Fibroblast of pulmonary artery (primary cell): ENCODE measurements at regions not wholly inside any gene's neighbourhood (a gene's known extent, or its start where the extent isn't known, plus 50 kb on each side); places are given as distances from the start of the nearest gene placed in this dataset.
A peak's percentile ranks its signal among the peaks of the same experiment; 100 is the strongest.

Experiments
- DNase-seq: peaks from one replicate; pipeline ENCODE4 v3.0.0-alpha.2; 2010; ENCODE audit warnings: low read depth
- H3K4me3 ChIP-seq: replicated peaks from 2 replicates; pipeline ENCODE4 v1.5.1; 2011; ENCODE audit warnings: low read depth, mild to moderate bottlenecking, control low read depth, low read length, moderate library complexity
- TF ChIP-seq, protein P1 (sequence below): IDR thresholded peaks from 2 replicates; pipeline ENCODE4 v1.5.1; 2011; ENCODE audit warnings: mild to moderate bottlenecking, control low read depth, low read length, inconsistent platforms; ENCODE audit errors: missing control alignments

DNA sequence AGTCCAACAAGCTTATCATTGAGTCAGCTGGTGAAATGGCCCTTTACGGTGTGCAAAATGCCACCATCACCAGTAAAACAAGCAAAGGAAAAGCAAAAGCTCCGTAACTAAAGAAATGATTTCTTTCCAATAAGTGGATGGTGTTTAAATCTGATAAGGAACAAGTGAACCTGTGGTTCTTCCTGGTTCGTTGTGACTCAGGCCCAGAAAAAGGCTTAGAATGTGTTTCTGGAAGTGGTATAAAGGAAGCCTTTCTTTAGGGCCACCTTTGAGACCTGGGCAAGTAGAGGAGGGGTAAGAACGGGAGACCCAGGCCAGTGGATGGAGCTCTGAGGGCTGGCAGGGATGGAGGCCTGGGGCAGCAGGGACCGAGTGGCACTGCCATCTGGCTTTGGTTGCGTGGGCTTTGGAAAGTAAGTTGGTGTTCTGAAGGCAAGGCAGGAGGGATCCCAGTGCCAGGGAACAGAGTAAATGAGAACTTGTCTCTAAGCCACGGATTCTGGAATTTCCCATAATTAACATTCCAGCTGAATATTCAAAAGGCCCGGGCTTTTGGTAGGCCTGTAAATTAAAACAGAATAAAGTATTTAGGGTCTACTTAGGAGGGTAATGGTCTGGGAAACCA lies 87.9 kb upstream of the LMO4 start:
- H3K4me3 ChIP-seq = no peak overlapping the region
- TF ChIP-seq, protein P1, sequence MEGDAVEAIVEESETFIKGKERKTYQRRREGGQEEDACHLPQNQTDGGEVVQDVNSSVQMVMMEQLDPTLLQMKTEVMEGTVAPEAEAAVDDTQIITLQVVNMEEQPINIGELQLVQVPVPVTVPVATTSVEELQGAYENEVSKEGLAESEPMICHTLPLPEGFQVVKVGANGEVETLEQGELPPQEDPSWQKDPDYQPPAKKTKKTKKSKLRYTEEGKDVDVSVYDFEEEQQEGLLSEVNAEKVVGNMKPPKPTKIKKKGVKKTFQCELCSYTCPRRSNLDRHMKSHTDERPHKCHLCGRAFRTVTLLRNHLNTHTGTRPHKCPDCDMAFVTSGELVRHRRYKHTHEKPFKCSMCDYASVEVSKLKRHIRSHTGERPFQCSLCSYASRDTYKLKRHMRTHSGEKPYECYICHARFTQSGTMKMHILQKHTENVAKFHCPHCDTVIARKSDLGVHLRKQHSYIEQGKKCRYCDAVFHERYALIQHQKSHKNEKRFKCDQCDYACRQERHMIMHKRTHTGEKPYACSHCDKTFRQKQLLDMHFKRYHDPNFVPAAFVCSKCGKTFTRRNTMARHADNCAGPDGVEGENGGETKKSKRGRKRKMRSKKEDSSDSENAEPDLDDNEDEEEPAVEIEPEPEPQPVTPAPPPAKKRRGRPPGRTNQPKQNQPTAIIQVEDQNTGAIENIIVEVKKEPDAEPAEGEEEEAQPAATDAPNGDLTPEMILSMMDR = no peak
- DNase-seq = no peak

DNA sequence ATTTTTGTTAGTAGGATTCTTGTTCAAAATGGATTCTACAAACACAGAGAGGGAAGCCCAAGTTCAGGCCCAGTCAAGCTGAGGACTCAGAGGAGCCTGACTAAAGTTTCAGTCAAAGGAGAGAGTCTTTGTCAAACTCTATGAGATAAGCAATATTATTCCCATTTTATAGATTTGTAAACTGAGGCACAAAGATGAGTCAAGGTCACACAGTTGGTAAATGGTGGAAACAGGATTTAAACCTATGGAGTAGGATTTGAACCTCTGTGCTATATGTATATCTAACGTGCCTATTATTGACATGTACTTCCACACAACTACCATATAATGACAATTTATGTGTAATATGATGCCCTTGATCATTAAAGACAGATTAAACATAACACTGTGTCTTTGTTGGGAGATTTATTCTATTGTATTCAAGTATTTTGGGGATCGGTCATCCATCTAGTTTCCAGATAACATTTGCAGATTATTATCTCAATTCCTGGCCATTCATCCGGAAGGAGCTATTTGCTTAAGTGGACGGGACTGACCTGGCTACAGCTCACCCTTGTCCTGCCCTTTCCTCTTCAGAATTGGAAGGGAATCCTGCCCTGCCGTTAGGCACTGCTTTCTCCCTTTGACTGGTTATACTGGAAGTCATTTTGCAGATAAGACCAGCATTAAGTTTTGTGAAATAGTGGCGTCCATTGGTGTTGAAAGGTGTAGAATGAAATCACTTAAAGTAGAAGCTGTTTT lies 86.1 kb upstream of the LMO4 start:
- TF ChIP-seq, protein P1 = no peak
- DNase-seq = no peak
- no peak overlapping the region for H3K4me3 ChIP-seq

DNA sequence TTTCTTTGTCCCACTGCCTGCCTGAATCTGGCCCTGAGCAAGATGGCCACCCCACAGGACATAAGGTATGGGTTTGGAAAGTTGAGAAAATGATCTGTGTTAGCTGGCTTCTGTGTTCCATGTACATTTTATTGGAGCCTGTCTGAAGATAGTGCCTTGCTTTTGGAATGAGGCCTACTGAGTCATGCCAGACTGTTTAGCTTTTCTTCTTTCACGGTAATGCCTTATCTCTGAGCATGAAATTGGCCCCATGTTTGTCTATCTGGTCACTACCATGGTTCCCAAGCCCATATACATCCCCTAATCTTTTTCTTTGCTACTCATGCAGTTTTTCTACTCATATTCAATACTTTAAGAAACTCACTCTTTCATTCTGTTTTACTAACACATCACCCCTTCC lies 85.1 kb upstream of the LMO4 start:
- no peak overlapping the region for H3K4me3 ChIP-seq
- peak; percentile 39 for DNase-seq
- TF ChIP-seq, protein P1 = no peak

DNA sequence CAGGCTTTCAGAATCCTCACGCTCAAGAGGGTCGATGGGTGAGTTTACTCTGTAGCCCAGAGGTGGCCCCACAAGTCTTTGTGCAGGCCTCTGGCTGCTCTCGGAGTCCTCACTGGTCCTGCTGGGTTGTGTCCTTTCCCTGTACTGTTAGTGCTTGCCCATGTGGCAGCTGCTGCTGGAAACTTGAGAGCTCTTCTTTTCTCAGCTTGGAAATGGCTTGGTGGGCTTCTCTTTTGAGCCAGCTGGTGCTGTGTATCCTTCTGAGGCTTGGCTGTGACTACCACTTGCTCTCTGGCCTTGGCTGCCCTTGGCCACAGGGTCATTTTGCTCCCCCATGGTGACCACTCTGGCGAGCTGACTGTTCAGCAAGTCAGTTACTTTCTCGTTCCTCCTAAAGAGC lies 82.2 kb upstream of the LMO4 start:
- DNase-seq = no peak
- H3K4me3 ChIP-seq = no peak overlapping the region
- TF ChIP-seq, protein P1 = no peak

DNA sequence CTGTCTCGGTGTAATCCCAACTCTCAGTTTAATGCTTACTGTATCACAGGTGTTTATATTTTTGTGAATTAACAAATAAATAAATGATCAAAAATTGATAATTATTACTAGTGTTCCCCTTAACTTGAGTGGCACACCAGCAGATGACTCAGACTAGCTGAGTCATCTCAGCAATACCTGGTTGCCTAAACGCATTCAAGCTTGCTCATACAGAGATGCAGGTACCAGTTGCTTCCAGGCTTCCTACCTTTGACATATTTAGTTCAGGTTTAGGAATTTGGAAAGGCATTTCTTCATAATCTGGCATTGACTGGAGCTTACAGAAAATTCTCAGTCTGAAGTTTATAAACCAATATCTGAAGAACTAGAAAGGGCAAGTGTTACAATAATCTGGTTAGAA lies 78.9 kb upstream of the LMO4 start:
- no peak overlapping the region for H3K4me3 ChIP-seq
- no peak for DNase-seq
- TF ChIP-seq, protein P1 = no peak

DNA sequence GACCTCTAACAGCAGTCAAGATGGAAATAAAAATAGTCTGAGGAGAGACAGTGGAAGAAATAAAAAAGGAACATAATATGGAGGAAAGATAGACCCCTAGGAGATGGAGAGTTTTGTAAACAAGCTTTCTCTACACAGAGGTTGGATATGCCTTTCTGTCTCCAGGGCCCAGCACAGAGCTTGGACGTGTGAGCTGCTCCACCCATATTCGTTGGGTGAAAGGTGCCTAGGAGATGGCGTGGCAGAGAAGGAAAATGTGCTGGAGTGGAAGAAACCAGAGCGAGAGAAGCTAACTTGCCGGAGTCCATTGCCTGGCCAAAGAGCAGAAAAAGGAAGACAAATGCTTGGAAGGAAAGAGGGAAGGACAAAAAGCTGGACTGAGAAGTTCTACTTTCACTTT lies 78.3 kb upstream of the LMO4 start:
- no peak for DNase-seq
- TF ChIP-seq, protein P1 = no peak

DNA sequence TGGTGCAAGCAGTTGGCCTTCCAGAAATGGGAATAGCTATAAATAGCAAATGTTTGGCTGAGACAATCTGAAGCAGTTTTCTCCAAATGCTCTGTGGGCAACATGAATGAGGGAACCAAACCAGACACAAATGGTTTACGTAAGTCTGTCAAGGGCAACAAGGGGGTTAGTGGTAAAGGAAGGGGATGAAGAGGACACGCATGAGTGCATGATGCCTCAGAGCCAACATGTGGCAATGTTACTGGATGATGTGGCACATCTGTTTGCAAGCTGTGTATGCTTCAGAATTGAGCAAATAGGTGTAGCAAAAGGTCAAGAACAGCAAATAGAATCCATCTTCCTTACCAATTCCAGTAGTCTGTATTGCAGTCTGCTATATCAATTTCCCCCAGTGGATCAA lies 76.3 kb upstream of the LMO4 start:
- DNase-seq = peak; percentile 8
- no peak overlapping the region for H3K4me3 ChIP-seq
- TF ChIP-seq, protein P1 = no peak

More for the DNA sequence above, 78.3 kb upstream of the LMO4 start:
- H3K4me3 ChIP-seq = no peak overlapping the region
